ENCODE measurements at regions not wholly inside any gene's neighbourhood (a gene's known extent, or its start where the extent isn't known, plus 50 kb on each side); places are given as distances from the start of the nearest gene placed in this dataset.

GRCh38 chr2:134770702-134771101 lies 51.9 kb upstream of the TMEM163 start:
- 87% methylated on average over 6 of the region's 6 CpGs for WGBS
- H3K36me3 ChIP-seq (ENCODE audit: control insufficient read depth in 4 of 4, insufficient read depth in 3 of 4, low read depth in 1 of 4, low read length in 3 of 4) = no peaks in the 10 kb centered on the region
- H3K9me3 ChIP-seq (ENCODE audit: control insufficient read depth in 4 of 4, low read length in 3 of 4) = no peaks in the 10 kb centered on the region
- no peak overlapping the region for H3K27ac ChIP-seq (ENCODE audit: low read depth in 1 of 2, low read length in 2 of 2)
- no peaks in the 10 kb centered on the region for H3K4me1 ChIP-seq (ENCODE audit: control insufficient read depth in 4 of 4, insufficient read depth in 4 of 4, low read length in 3 of 4)
- H3K4me3 ChIP-seq (ENCODE audit: low read depth in 1 of 3, low read length in 3 of 3) = no peak overlapping the region
- no peaks in the 10 kb centered on the region for H3K27me3 ChIP-seq (ENCODE audit: control insufficient read depth in 4 of 4, insufficient read depth in 4 of 4, low read length in 3 of 4)
- no peak for DNase-seq (ENCODE audit: low spot score)
- no peak overlapping the region for H3K9ac ChIP-seq (ENCODE audit: low read depth in 1 of 2, low read length in 2 of 2)
- TF ChIP-seq CTCF (IDR thresholded peaks at IDR 0.05; ENCODE audit: low read depth, low read length, missing input control) = no peak
- no peak for TF ChIP-seq HNF4G (IDR thresholded peaks at IDR 0.05)
- TF ChIP-seq FOXA1 (IDR thresholded peaks at IDR 0.05) = no peak
- no peak for TF ChIP-seq RXRA (IDR thresholded peaks at IDR 0.05)
- no peak for TF ChIP-seq ZBTB33 (IDR thresholded peaks at IDR 0.05)
- no peak for TF ChIP-seq YY1 (IDR thresholded peaks at IDR 0.05)
- no peak for TF ChIP-seq HNF4A (conservative IDR thresholded peaks at IDR 0.05)
- no peak for TF ChIP-seq NR2F2 (IDR thresholded peaks at IDR 0.05)
- TF ChIP-seq RAD21 (IDR thresholded peaks at IDR 0.05) = no peak
- TF ChIP-seq REST (IDR thresholded peaks at IDR 0.05) = no peak
- TF ChIP-seq JUND (IDR thresholded peaks at IDR 0.05) = no peak
- no peak for TF ChIP-seq SP1 (IDR thresholded peaks at IDR 0.05)
- TF ChIP-seq FOXA2 (IDR thresholded peaks at IDR 0.05) = no peak
- no peak for TF ChIP-seq TAF1 (conservative IDR thresholded peaks at IDR 0.05)

GRCh38 chr2:134771313-134771801 lies 52.6 kb upstream of the TMEM163 start:
- Histone ChIP-seq H3K4me3 (ENCODE audit: low read depth in 1 of 3, low read length in 3 of 3) (no peak overlapping the region), H3K36me3 (ENCODE audit: control insufficient read depth in 4 of 4, insufficient read depth in 3 of 4, low read depth in 1 of 4, low read length in 3 of 4) (no peaks in the 10 kb centered on the region), H3K4me1 (ENCODE audit: control insufficient read depth in 4 of 4, insufficient read depth in 4 of 4, low read length in 3 of 4) (no peaks in the 10 kb centered on the region), H3K9me3 (ENCODE audit: control insufficient read depth in 4 of 4, low read length in 3 of 4) (no peaks in the 10 kb centered on the region), H3K9ac (ENCODE audit: low read depth in 1 of 2, low read length in 2 of 2) (no peak overlapping the region), H3K27me3 (ENCODE audit: control insufficient read depth in 4 of 4, insufficient read depth in 4 of 4, low read length in 3 of 4) (no peaks in the 10 kb centered on the region), H3K27ac (ENCODE audit: low read depth in 1 of 2, low read length in 2 of 2) (no peak overlapping the region)
- no peak for TF ChIP-seq TAF1 (conservative IDR thresholded peaks at IDR 0.05)
- no peak for TF ChIP-seq HNF4A (conservative IDR thresholded peaks at IDR 0.05)
- WGBS = 59% methylated on average over 4 of the region's 4 CpGs
- no peak for DNase-seq (ENCODE audit: low spot score)
